ENCODE measurements at regions not wholly inside any gene's neighbourhood (a gene's known extent, or its start where the extent isn't known, plus 50 kb on each side); places are given as distances from the start of the nearest gene placed in this dataset.

DNA sequence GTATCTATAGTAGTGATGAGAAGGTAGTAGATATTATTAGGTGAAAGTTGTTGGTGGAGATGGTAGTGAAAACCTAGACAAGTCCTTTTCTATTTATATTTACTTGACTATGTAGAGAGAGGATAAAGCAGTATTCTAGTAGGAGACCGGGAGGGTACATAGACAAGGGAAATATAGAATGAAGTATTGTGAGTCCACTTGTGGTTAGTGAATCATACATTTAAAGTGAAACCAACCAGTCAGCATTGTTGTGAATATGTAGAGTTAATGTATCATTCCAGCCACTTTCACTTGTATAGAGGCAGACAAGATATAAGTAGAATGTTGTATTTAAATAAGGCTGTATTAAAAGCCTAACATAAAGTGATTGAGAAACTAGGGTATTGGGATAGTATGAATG, 1711.3 kb upstream of the ACO1 start:
- TF ChIP-seq ZNF816 (CRISPR knock-in tag; IDR thresholded peaks at IDR 0.05; ENCODE audit: borderline replicate concordance) (no peak), YY1 (IDR thresholded peaks at IDR 0.05; ENCODE audit: insufficient read depth, insufficient replicate concordance, low read depth, low read length) (no peak), NR2F6 (IDR thresholded peaks at IDR 0.05) (no peak), NR2F6 (CRISPR knock-in tag; IDR thresholded peaks at IDR 0.05) (no peak), POLR2AphosphoS5 (IDR thresholded peaks at IDR 0.05; ENCODE audit: low read depth, low read length) (no peak), CTCF (CRISPR knock-in tag; IDR thresholded peaks at IDR 0.05) (no peak), RXRA (CRISPR knock-in tag; IDR thresholded peaks at IDR 0.05) (no peak), ZNF414 (CRISPR knock-in tag; IDR thresholded peaks at IDR 0.05) (no peak), EZH2 (conservative IDR thresholded peaks at IDR 0.05; ENCODE audit: low read depth, low read length) (no peak), BHLHE40 (IDR thresholded peaks at IDR 0.05; ENCODE audit: low read length) (no peak), HDAC6 (IDR thresholded peaks at IDR 0.05; ENCODE audit: low read depth, low read length) (no peak), JUND (CRISPR knock-in tag; IDR thresholded peaks at IDR 0.05) (no peak), GABPA (IDR thresholded peaks at IDR 0.05; ENCODE audit: low read depth, low read length) (no peak), GABPA (CRISPR knock-in tag; IDR thresholded peaks at IDR 0.05; ENCODE audit: low read depth) (no peak), ZNF543 (CRISPR knock-in tag; IDR thresholded peaks at IDR 0.05) (no peak)
- TF ChIP-seq, protein P1, sequence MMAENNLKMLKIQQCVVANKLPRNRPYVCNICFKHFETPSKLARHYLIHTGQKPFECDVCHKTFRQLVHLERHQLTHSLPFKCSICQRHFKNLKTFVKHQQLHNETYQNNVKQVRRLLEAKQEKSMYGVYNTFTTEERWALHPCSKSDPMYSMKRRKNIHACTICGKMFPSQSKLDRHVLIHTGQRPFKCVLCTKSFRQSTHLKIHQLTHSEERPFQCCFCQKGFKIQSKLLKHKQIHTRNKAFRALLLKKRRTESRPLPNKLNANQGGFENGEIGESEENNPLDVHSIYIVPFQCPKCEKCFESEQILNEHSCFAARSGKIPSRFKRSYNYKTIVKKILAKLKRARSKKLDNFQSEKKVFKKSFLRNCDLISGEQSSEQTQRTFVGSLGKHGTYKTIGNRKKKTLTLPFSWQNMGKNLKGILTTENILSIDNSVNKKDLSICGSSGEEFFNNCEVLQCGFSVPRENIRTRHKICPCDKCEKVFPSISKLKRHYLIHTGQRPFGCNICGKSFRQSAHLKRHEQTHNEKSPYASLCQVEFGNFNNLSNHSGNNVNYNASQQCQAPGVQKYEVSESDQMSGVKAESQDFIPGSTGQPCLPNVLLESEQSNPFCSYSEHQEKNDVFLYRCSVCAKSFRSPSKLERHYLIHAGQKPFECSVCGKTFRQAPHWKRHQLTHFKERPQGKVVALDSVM (CRISPR knock-in tag; IDR thresholded peaks at IDR 0.05): no peak
